Activated naive CD8-positive, alpha-beta T cell treated with anti-CD3 and anti-CD28 coated beads, Interleukin-2, amount 10 ng/mL, durations not matched to agents 7 days and 5 days (primary cell): ENCODE measurements at regions not wholly inside any gene's neighbourhood (a gene's known extent, or its start where the extent isn't known, plus 50 kb on each side); places are given as distances from the start of the nearest gene placed in this dataset.

Experiments
- ATAC-seq: fragments of 150-1000 bp; cut with Tn5 transposase; one replicate; pipeline ENCODE4 v1.10.0; 2021; ENCODE audit warnings: low read depth, moderate library complexity
- POLR2A ChIA-PET: fragments of 350-600 bp; sonication (Branson Sonifier 250); formaldehyde crosslinking; loops from one replicate; lab custom pipeline; 2021; ENCODE audit warnings: antibody characterized with exemption; lab: Charles Lee
- DNase-seq: peaks from one replicate; pipeline ENCODE4 v3.0.0; 2021
- H3K27ac Mint-ChIP-seq: one replicate; pipeline ENCODE4 v1.8.0; 2022; ENCODE audit warnings: mild to moderate bottlenecking, mixed read lengths
- H3K27me3 Mint-ChIP-seq: one replicate; pipeline ENCODE4 v1.8.0; 2022; ENCODE audit warnings: mild to moderate bottlenecking, moderate library complexity, mixed read lengths
- H3K36me3 Mint-ChIP-seq: one replicate; pipeline ENCODE4 v1.8.0; 2021; ENCODE audit warnings: mild to moderate bottlenecking, mixed read lengths
- H3K4me1 Mint-ChIP-seq: one replicate; pipeline ENCODE4 v1.8.0; 2021; ENCODE audit warnings: mixed read lengths
- H3K4me3 Mint-ChIP-seq: one replicate; pipeline ENCODE4 v1.8.0; 2022; ENCODE audit warnings: mild to moderate bottlenecking, moderate library complexity, mixed read lengths
- H3K9me3 Mint-ChIP-seq: one replicate; pipeline ENCODE4 v1.8.0; 2021; ENCODE audit warnings: mixed read lengths

DNA sequence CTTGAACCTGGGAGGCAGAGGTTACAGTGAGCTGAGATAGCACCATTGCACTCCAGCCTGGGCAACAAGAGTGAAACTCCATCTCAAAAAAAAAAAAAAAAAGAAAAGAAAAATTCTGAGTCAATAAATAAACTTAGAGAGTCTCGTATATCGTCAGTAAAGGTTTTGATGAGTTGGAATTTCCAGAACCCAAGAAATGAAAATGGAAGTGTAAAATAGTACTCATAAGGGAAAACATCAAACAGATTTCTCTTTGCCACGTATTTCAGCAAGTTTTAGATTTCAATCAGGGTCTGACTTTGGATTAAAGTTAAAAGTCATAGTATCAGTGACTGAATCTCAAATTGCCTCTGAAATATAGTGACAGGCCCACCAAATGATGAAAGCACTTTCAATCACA is 71.4 kb upstream of the SPOPL start:
- Mint-ChIP-seq H3K27ac (no peak overlapping the region), H3K36me3 (no peaks in the 10 kb centered on the region), H3K4me1 (no peaks in the 10 kb centered on the region), H3K4me3 (no peak overlapping the region), H3K27me3 (no peaks in the 10 kb centered on the region), H3K9me3 (peaks cover 6% of the 10 kb centered on the region)
- DNase-seq (no peak), ATAC-seq (no peak)
- POLR2A ChIA-PET, result no interaction called here

GRCh38 chr2:138432971-138433370 is 68.6 kb upstream of the SPOPL start:
- no peaks in the 10 kb centered on the region for H3K4me1 Mint-ChIP-seq
- H3K4me3 Mint-ChIP-seq, result no peak overlapping the region
- no peaks in the 10 kb centered on the region for H3K27me3 Mint-ChIP-seq
- H3K36me3 Mint-ChIP-seq, result no peaks in the 10 kb centered on the region
- POLR2A ChIA-PET, result no interaction called here
- no peaks in the 10 kb centered on the region for H3K9me3 Mint-ChIP-seq
- DNase-seq, result no peak
- no peak overlapping the region for H3K27ac Mint-ChIP-seq
- no peak for ATAC-seq

GRCh38 chr2:138433995-138434951 is 67.3 kb upstream of the SPOPL start:
- H3K4me3 Mint-ChIP-seq, result no peak overlapping the region
- no peak for ATAC-seq
- no peaks in the 10 kb centered on the region for H3K36me3 Mint-ChIP-seq
- no peaks in the 10 kb centered on the region for H3K27me3 Mint-ChIP-seq
- H3K27ac Mint-ChIP-seq, result no peak overlapping the region
- POLR2A ChIA-PET, result no interaction called here
- no peaks in the 10 kb centered on the region for H3K9me3 Mint-ChIP-seq
- H3K4me1 Mint-ChIP-seq, result no peaks in the 10 kb centered on the region
- no peak for DNase-seq

DNA sequence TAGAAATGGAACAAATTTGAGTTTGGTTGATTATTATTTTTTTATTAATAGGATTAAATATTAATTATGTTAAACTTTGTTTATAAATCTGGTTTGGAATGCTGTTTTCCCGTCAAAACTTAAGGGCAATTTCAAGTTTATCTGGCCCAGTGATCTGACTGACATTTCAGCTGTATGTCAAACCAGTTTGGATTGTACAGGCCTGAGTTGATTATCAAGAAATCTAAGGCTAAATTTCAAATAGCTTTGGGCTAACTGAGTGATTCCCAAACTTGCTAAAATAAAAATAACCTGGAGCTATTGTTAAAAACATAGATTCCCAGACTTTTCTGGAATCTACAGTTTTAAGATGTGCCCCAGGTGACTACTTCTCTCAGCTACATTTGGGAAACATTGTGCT is 65.9 kb upstream of the SPOPL start:
- H3K27me3 Mint-ChIP-seq, result no peaks in the 10 kb centered on the region
- no peaks in the 10 kb centered on the region for H3K9me3 Mint-ChIP-seq
- no peak overlapping the region for H3K4me3 Mint-ChIP-seq
- POLR2A ChIA-PET, result no interaction called here
- no peaks in the 10 kb centered on the region for H3K36me3 Mint-ChIP-seq
- no peaks in the 10 kb centered on the region for H3K4me1 Mint-ChIP-seq
- no peak overlapping the region for H3K27ac Mint-ChIP-seq
- no peak for DNase-seq
- no peak for ATAC-seq

GRCh38 chr2:138439733-138440132 is 61.8 kb upstream of the SPOPL start:
- H3K27me3 Mint-ChIP-seq, result no peaks in the 10 kb centered on the region
- no peak overlapping the region for H3K4me3 Mint-ChIP-seq
- no peak overlapping the region for H3K27ac Mint-ChIP-seq
- POLR2A ChIA-PET, result no interaction called here
- DNase-seq (no peak), ATAC-seq (no peak)
- H3K9me3 Mint-ChIP-seq, result no peaks in the 10 kb centered on the region
- no peaks in the 10 kb centered on the region for H3K36me3 Mint-ChIP-seq
- H3K4me1 Mint-ChIP-seq, result no peaks in the 10 kb centered on the region

DNA sequence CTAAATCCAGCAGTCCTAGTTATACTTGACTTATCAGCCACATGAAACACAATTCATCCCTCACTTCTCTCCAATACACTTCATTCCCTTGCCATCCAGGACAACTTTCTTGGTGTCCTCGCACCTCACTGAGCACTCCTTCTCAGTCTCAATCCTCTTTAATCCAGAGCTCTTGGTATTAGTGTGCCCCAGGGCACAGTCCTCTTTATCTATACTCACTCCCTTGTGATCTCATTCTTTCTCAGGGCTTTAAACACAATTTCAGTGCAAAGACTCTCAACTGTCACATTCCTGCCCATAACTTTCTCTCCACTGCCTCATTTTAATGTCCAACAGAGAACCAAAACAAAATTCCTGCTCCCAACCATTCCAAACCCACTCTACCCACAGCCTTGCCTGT is 60.8 kb upstream of the SPOPL start:
- Mint-ChIP-seq H3K36me3 (no peaks in the 10 kb centered on the region), H3K27ac (no peak overlapping the region), H3K9me3 (no peaks in the 10 kb centered on the region), H3K27me3 (no peaks in the 10 kb centered on the region), H3K4me1 (no peaks in the 10 kb centered on the region), H3K4me3 (no peak overlapping the region)
- ATAC-seq, result no peak
- DNase-seq, result no peak
- POLR2A ChIA-PET, result no interaction called here

DNA sequence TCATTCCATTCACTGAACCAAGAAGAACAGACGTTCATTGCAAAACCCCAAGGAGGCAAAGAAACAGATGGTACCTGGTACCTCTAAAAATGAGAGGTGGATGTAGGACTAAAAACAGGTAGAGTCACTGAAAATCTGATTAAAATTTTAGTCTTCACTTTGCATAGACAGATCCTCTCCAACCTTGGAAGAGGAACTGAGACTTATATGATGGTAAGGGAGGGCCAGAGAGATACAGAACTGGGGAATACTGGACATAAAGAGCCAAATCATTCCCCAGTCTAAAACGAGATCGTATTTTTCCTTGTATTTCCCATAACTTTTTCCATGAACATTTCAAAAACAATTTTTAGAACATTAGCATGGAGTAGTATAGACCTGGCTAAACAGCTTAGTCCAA is 59.7 kb upstream of the SPOPL start:
- no peak overlapping the region for H3K4me3 Mint-ChIP-seq
- POLR2A ChIA-PET, result no interaction called here
- no peaks in the 10 kb centered on the region for H3K9me3 Mint-ChIP-seq
- no peaks in the 10 kb centered on the region for H3K36me3 Mint-ChIP-seq
- no peaks in the 10 kb centered on the region for H3K27me3 Mint-ChIP-seq
- no peak for DNase-seq
- ATAC-seq, result no peak
- H3K4me1 Mint-ChIP-seq, result no peaks in the 10 kb centered on the region
- no peak overlapping the region for H3K27ac Mint-ChIP-seq

DNA sequence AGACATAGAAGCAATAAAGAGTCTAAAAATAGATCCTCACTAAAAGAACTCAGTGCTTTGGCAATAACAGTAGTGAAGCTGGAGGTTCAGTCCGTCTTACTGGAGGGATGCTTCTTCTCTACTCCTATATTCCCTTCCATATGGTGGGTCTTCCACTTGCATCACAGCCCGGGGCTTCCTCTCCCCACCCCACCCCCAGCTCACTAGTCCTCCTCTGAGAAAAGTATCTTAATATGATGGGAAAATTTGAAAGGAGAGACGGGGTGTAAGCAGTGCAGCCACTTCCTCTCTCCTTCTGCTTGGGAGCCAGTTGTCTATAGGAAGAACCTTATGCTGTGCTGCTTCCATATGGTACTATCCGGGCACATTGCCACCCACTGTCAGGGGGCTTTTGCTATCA is 57.2 kb upstream of the SPOPL start:
- H3K27me3 Mint-ChIP-seq, result no peaks in the 10 kb centered on the region

GRCh38 chr2:138445227-138445626 is 56.3 kb upstream of the SPOPL start:
- no peaks in the 10 kb centered on the region for H3K27me3 Mint-ChIP-seq
- no peak overlapping the region for H3K27ac Mint-ChIP-seq
- no peaks in the 10 kb centered on the region for H3K4me1 Mint-ChIP-seq
- H3K9me3 Mint-ChIP-seq, result no peaks in the 10 kb centered on the region
- POLR2A ChIA-PET, result no interaction called here
- no peaks in the 10 kb centered on the region for H3K36me3 Mint-ChIP-seq
- no peak for DNase-seq
- no peak for ATAC-seq
- H3K4me3 Mint-ChIP-seq, result no peak overlapping the region

More for the DNA sequence above, 57.2 kb upstream of the SPOPL start:
- no peaks in the 10 kb centered on the region for H3K9me3 Mint-ChIP-seq
- ATAC-seq (no peak), DNase-seq (no peak)
- no peak overlapping the region for H3K4me3 Mint-ChIP-seq
- POLR2A ChIA-PET, result no interaction called here
- H3K36me3 Mint-ChIP-seq, result no peaks in the 10 kb centered on the region
- H3K27ac Mint-ChIP-seq, result no peak overlapping the region
- H3K4me1 Mint-ChIP-seq, result no peaks in the 10 kb centered on the region

- POLR2A ChIA-PET, result no interaction called here
- no peak overlapping the region for H3K4me3 Mint-ChIP-seq
- no peaks in the 10 kb centered on the region for H3K9me3 Mint-ChIP-seq
- DNase-seq (no peak), ATAC-seq (no peak)
- no peaks in the 10 kb centered on the region for H3K36me3 Mint-ChIP-seq
- H3K4me1 Mint-ChIP-seq, result no peaks in the 10 kb centered on the region
- no peak overlapping the region for H3K27ac Mint-ChIP-seq
- H3K27me3 Mint-ChIP-seq, result peaks cover under 1% of the 10 kb centered on the region
Observed at GRCh38 chr2:138446043-138446442, 55.5 kb upstream of the SPOPL start.

- H3K27ac Mint-ChIP-seq, result no peak overlapping the region
- H3K27me3 Mint-ChIP-seq, result peaks cover 3% of the 10 kb centered on the region
- H3K4me1 Mint-ChIP-seq, result no peaks in the 10 kb centered on the region
- DNase-seq (no peak), ATAC-seq (no peak)
- H3K36me3 Mint-ChIP-seq, result no peaks in the 10 kb centered on the region
- POLR2A ChIA-PET, result no interaction called here
- H3K9me3 Mint-ChIP-seq, result no peaks in the 10 kb centered on the region
- H3K4me3 Mint-ChIP-seq, result no peak overlapping the region
Observed at GRCh38 chr2:138447889-138448570, 53.5 kb upstream of the SPOPL start.
